ENCODE measurements at regions not wholly inside any gene's neighbourhood (a gene's known extent, or its start where the extent isn't known, plus 50 kb on each side); places are given as distances from the start of the nearest gene placed in this dataset.

- TF ChIP-seq CTCF (IDR thresholded peaks at IDR 0.05; ENCODE audit: low read depth, low read length) (no peak), MYC (IDR thresholded peaks at IDR 0.05; ENCODE audit: low read depth, low read length) (no peak), POLR2A (IDR thresholded peaks at IDR 0.05; ENCODE audit: extremely low read depth, insufficient read length) (no peak), MAX (IDR thresholded peaks at IDR 0.05; ENCODE audit: low read depth, low read length) (no peak)
- H3K4me3 ChIP-seq (ENCODE audit: low read depth, low read length): no peak overlapping the region
- DNase-seq (ENCODE audit: low read depth): no peak
Measured at GRCh38 chr16:35197656-35198055, 1738.2 kb downstream of the TP53TG3F start.

GRCh38 chr16:35198223-35199199 is 1739.1 kb downstream of the TP53TG3F start:
- DNase-seq (ENCODE audit: low read depth): no peak
- TF ChIP-seq POLR2A (IDR thresholded peaks at IDR 0.05; ENCODE audit: extremely low read depth, insufficient read length) (no peak), MAX (IDR thresholded peaks at IDR 0.05; ENCODE audit: low read depth, low read length) (no peak)
- no peak overlapping the region for H3K4me3 ChIP-seq (ENCODE audit: low read depth, low read length)

GRCh38 chr16:35200662-35201061 is 1741.2 kb downstream of the TP53TG3F start:
- no peak for DNase-seq (ENCODE audit: low read depth)
- no peak overlapping the region for H3K4me3 ChIP-seq (ENCODE audit: low read depth, low read length)
- TF ChIP-seq MAX (IDR thresholded peaks at IDR 0.05; ENCODE audit: low read depth, low read length): no peak

- H3K4me3 ChIP-seq (ENCODE audit: low read depth, low read length): no peak overlapping the region
- TF ChIP-seq MAX (IDR thresholded peaks at IDR 0.05; ENCODE audit: low read depth, low read length) (no peak), CTCF (IDR thresholded peaks at IDR 0.05; ENCODE audit: low read depth, low read length) (no peak), POLR2A (IDR thresholded peaks at IDR 0.05; ENCODE audit: extremely low read depth, insufficient read length) (no peak), MYC (IDR thresholded peaks at IDR 0.05; ENCODE audit: low read depth, low read length) (no peak)
- DNase-seq (ENCODE audit: low read depth): no peak
Measured at GRCh38 chr16:35201151-35201550, 1741.7 kb downstream of the TP53TG3F start.

- no peak overlapping the region for H3K4me3 ChIP-seq (ENCODE audit: low read depth, low read length)
- DNase-seq (ENCODE audit: low read depth): no peak
- TF ChIP-seq MYC (IDR thresholded peaks at IDR 0.05; ENCODE audit: low read depth, low read length): no peak
- no peak for TF ChIP-seq CTCF (IDR thresholded peaks at IDR 0.05; ENCODE audit: low read depth, low read length)
- no peak for TF ChIP-seq MAX (IDR thresholded peaks at IDR 0.05; ENCODE audit: low read depth, low read length)
- TF ChIP-seq POLR2A (IDR thresholded peaks at IDR 0.05; ENCODE audit: extremely low read depth, insufficient read length): no peak
Measured at GRCh38 chr16:35203636-35204035, 1744.2 kb downstream of the TP53TG3F start.

GRCh38 chr16:35207059-35207999 is 1747.9 kb downstream of the TP53TG3F start:
- no peak overlapping the region for H3K4me3 ChIP-seq (ENCODE audit: low read depth, low read length)
- DNase-seq (ENCODE audit: low read depth): no peak
- TF ChIP-seq MYC (IDR thresholded peaks at IDR 0.05; ENCODE audit: low read depth, low read length): no peak
- TF ChIP-seq MAX (IDR thresholded peaks at IDR 0.05; ENCODE audit: low read depth, low read length): no peak
- TF ChIP-seq POLR2A (IDR thresholded peaks at IDR 0.05; ENCODE audit: extremely low read depth, insufficient read length): no peak
- no peak for TF ChIP-seq CTCF (IDR thresholded peaks at IDR 0.05; ENCODE audit: low read depth, low read length)

Data from NB4 (cell line).